Neutrophil (primary cell): ENCODE measurements at regions not wholly inside any gene's neighbourhood (a gene's known extent, or its start where the extent isn't known, plus 50 kb on each side); places are given as distances from the start of the nearest gene placed in this dataset.
"Not testable (repeated sequence)": the region's sequence is repeated elsewhere in the genome, so short reads cannot be mapped to it uniquely, and the experiment has no call there.

Experiments
- H3K27ac ChIP-seq: fragments of 200-600 bp; sonication (generic); 2 replicates; pipeline ENCODE4 v1.5.1; 2016; ENCODE audit warnings: mild to moderate bottlenecking, moderate library complexity
- H3K27me3 ChIP-seq: fragments of 200-600 bp; sonication (generic); 2 replicates; pipeline ENCODE4 v1.6.0; 2016; ENCODE audit warnings: mild to moderate bottlenecking
- H3K36me3 ChIP-seq: fragments of 200-600 bp; sonication (generic); 2 replicates; pipeline ENCODE4 v1.5.1; 2017
- H3K4me1 ChIP-seq, 2 experiments: fragments of 200-600 bp in 1 of 2; sonication (generic) in 1 of 2; 1 replicate in 1 of 2; 2 replicates in 1 of 2; pipeline versions ENCODE4 v1.5.1 to v1.6.1; 2013 to 2016; ENCODE audit warnings: low read depth in 1 of 2, low read length in 1 of 2, mild to moderate bottlenecking in 1 of 2, moderate library complexity in 1 of 2; ENCODE audit not compliant: control insufficient read depth in 1 of 2, insufficient read depth in 1 of 2
- H3K4me3 ChIP-seq, 2 experiments: fragments of 200-600 bp in 1 of 2; sonication (generic) in 1 of 2; 1 replicate in 1 of 2; 2 replicates in 1 of 2; pipeline ENCODE4 v1.5.1; 2013 to 2016; ENCODE audit warnings: low read depth in 1 of 2, low read length in 1 of 2, mild to moderate bottlenecking in 1 of 2, moderate library complexity in 1 of 2
- H3K9me3 ChIP-seq: fragments of 200-600 bp; sonication (generic); 2 replicates; pipeline ENCODE4 v1.5.1; 2016
- TF ChIP-seq, protein P1 (sequence below): fragments of 200-600 bp; sonication (generic); IDR thresholded peaks from 2 replicates; pipeline ENCODE4 v1.5.1; 2016; ENCODE audit warnings: antibody characterized with exemption

DNA sequence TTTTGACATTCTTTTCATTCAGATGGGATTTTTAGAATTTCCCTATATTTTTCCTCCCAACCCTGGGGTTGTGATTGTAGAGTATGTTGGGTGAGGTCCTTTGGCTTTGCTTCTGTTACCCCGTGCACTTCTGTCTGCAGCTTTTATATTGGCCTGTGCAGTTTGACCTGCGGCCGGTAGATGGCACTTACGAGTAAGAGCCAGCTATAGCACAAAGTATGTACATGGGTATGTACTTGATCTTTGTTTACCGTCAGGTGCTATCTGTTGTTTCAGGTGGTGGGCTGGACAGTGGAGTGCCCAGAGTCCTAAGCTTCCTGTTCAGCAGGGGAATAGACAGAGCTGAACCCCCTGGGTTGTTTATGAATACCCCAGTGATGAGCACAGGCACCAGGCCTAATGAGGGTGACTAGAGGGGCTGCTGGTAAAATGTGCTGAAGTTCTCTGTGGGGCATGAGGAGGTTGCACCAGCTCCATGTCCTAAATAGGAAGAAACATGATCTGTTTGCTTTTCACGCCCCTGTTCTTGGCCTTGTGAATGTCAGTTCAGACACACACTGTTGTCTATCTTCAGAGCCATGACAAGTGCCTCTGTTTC is 58.9 kb upstream of the THUMPD2 start:
- Histone ChIP-seq H3K36me3 (no peaks in the 10 kb centered on the region), H3K27ac (no peak overlapping the region), H3K9me3 (peaks cover 4% of the 10 kb centered on the region), H3K27me3 (no peaks in the 10 kb centered on the region), H3K4me3 (no peak overlapping the region), H3K4me1 (no peaks in the 10 kb centered on the region)
- TF ChIP-seq, protein P1, sequence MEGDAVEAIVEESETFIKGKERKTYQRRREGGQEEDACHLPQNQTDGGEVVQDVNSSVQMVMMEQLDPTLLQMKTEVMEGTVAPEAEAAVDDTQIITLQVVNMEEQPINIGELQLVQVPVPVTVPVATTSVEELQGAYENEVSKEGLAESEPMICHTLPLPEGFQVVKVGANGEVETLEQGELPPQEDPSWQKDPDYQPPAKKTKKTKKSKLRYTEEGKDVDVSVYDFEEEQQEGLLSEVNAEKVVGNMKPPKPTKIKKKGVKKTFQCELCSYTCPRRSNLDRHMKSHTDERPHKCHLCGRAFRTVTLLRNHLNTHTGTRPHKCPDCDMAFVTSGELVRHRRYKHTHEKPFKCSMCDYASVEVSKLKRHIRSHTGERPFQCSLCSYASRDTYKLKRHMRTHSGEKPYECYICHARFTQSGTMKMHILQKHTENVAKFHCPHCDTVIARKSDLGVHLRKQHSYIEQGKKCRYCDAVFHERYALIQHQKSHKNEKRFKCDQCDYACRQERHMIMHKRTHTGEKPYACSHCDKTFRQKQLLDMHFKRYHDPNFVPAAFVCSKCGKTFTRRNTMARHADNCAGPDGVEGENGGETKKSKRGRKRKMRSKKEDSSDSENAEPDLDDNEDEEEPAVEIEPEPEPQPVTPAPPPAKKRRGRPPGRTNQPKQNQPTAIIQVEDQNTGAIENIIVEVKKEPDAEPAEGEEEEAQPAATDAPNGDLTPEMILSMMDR: peak; percentile 13

DNA sequence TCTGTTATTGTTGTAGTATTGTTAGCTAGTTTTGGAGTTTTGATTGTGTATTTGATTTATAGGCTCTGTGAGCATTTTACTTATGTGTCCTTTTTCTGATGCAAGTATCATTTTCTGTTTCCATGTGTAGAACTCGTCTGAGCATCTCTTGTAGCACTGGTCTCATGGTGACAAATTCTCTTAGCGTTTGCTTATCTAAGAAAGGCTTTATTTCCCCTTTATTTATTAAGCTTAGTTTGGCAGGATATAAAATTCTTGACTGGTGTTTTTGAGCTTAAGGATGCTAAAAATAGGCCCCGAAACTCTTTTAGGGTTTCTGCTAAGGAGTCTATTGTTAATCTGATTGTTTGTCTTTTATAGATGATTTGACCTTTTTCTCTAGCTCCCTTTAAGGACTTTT is 57.6 kb upstream of the THUMPD2 start:
- Histone ChIP-seq H3K4me1 (no peaks in the 10 kb centered on the region), H3K4me3 (no peak overlapping the region), H3K36me3 (no peaks in the 10 kb centered on the region), H3K27ac (no peak overlapping the region), H3K9me3 (peaks cover 4% of the 10 kb centered on the region), H3K27me3 (no peaks in the 10 kb centered on the region)
- TF ChIP-seq, protein P1: no peak

DNA sequence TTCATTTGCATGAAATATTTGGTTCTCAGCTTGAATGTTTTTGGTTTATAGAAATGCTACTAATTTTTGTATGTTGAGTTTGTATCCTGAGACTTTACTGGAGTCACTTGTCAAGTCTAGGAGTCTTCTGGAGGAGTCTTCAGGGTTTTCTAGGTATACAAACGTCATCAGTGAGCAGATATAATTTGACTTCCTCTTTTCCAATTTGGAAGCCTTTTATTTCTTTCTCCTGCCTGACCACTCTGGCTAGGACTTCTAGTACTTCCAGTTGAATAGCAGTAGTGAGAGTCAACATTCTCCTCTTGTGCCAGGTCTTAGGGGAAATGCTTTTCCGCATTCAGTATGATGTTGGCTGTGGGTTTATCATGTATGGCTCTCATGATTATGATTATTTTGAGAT is 55.4 kb upstream of the THUMPD2 start:
- Histone ChIP-seq H3K9me3 (peaks cover 4% of the 10 kb centered on the region), H3K27me3 (no peaks in the 10 kb centered on the region), H3K36me3 (no peaks in the 10 kb centered on the region), H3K4me1 (no peaks in the 10 kb centered on the region), H3K27ac (no peak overlapping the region), H3K4me3 (no peak overlapping the region)
- TF ChIP-seq, protein P1: no peak

DNA sequence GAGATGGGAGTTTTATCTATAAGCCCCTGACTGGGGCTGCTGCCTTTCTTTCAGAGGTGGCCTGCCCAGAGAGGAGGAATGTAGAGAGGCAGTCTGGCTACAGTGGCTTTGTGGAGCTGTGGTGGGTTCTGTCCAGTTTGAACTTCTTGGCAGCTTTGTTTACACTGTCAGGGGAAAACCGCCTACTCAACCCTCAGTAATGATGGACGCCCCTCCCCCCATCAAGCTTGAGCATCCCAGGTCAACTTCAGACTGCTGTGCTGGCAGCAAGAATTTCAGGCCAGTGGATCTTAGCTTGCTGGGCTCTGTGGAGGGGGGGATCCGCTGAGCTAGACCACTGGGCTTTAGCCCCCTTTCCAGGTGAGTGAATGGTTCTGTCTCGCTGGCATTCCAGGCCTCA is 51.6 kb upstream of the THUMPD2 start:
- not testable (repeated sequence) for H3K36me3 ChIP-seq, H3K27ac ChIP-seq, H3K27me3 ChIP-seq, H3K4me1 ChIP-seq, H3K4me3 ChIP-seq, H3K9me3 ChIP-seq
